NOMO-1 (cell line): ENCODE measurements at regions not wholly inside any gene's neighbourhood (a gene's known extent, or its start where the extent isn't known, plus 50 kb on each side); places are given as distances from the start of the nearest gene placed in this dataset.

Experiments used
- DNase-seq, 2 experiments: peaks; one replicate each; lab custom pipeline; 2025; ENCODE audit not compliant: unreplicated experiment in 2 of 2; lab: John Stamatoyannopoulos, UW

DNA sequence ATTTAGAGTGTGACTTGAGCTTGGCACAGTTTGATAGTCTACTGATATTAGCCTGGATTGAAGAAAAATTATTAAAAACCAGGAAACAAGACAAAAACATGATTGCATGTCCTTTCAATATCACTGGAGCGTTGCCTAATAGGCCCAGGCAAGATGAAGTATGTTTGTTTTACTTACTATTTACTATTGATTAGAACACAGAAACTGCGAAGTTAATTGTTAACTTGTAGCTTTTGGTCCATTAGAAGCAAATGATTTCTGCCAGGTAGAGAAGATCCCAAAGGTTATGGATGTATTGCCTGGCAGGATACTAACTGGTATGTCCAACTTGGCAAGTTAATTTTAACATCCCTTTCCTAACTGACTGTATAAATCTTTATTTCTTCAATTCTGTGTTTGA, 268.9 kb downstream of the ETNK1 start:
- no peak for DNase-seq

GRCh38 chr12:22899184-22899583, 274.2 kb downstream of the ETNK1 start:
- no peak for DNase-seq

- DNase-seq: no peak
Measured at GRCh38 chr12:22900401-22900800, 275.4 kb downstream of the ETNK1 start.

DNA sequence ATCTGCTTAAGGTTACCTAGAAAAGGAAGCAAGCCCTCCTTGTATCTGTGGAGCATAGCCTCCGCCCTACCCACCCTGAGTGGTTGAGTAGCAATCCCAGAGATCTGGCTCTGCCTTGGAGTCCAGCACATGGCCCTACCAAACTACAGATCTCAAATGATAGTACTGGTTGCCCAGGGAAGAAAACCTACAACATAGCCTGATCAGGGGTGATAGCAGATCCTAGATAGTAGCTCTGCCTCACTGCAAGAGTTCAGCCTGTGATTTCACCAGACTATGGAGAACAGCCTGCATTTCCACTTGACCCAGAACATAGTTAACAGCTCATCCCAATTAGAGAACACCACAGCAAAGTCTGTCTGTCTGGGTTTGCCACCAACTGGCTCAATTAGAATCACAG, 279.5 kb downstream of the ETNK1 start:
- no peak for DNase-seq

DNA sequence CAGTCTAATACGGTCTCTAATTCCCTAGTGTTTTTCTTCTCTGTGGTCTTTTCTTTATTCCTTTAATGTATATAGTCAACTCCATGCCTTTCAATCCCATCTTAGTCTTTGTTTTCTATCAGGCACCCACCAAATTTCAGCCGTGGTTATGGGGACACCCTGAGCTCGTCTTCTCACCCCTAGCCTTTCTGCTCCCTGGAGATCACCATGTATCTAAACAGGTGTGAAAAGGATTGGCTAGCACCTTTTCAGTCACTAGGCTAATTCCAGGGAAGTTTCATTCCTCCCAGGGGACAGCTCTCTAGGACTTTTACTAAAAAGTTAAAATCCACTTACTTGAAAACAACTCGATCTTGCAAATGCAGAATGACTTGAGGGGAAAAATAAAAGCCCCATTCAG, 291.3 kb downstream of the ETNK1 start:
- DNase-seq: no peak

GRCh38 chr12:22916815-22917214, 291.8 kb downstream of the ETNK1 start:
- DNase-seq: no peak

GRCh38 chr12:22919883-22920282, 294.9 kb downstream of the ETNK1 start:
- no peak for DNase-seq

- no peak for DNase-seq
Measured at GRCh38 chr12:22923768-22924167, 298.8 kb downstream of the ETNK1 start.

- no peak for DNase-seq
Measured at GRCh38 chr12:22924391-22924790, 299.4 kb downstream of the ETNK1 start.

DNA sequence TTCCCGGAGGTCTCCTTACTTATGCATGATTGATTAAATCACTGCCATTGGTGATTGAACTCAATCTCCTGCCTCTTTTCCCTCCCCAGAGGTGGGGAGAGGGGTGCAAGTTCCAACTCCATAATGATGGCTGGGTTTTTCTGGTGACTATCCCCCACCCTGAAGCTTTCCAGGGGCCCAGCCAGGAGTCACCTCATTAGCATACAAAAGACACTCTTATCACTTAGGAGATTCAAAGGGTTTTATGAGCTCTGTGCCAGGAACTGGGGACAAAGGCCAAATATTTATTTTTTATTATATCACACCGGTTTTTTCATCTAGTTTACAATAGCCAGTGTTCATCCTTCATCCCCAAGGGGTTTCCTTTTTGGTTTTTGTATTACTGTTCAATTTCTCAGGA, 300.7 kb downstream of the ETNK1 start:
- no peak for DNase-seq

- DNase-seq: no peak
Measured at GRCh38 chr12:22932431-22932830, 307.5 kb downstream of the ETNK1 start.

GRCh38 chr12:22935090-22935489, 310.1 kb downstream of the ETNK1 start:
- peak in 1 of 2 experiments; percentile 13 for DNase-seq

GRCh38 chr12:22935501-22935900, 310.5 kb downstream of the ETNK1 start:
- DNase-seq: peak in 1 of 2 experiments; percentile 9

- DNase-seq: no peak
Measured at GRCh38 chr12:22938323-22938722, 313.4 kb downstream of the ETNK1 start.

DNA sequence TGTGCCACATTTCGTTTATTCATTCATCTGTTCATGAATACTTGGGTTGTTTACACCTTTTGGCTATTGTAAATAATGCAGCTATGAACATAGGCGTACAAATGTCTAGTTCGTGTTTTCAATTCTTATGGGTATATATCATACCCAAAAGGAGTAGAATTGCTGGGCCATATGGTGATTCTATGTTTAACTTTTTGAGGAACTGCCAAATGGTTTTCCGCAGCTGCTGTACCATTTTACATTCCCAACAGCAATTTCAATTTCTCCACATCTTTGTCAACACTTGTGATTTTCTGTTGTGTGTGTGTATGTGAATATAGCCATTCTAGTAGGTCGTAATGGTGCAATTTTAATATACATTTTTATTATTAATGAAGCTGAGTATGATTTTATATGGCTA, 326.2 kb downstream of the ETNK1 start:
- no peak for DNase-seq

- DNase-seq: no peak
Measured at GRCh38 chr12:22956690-22957089, 331.7 kb downstream of the ETNK1 start.

DNA sequence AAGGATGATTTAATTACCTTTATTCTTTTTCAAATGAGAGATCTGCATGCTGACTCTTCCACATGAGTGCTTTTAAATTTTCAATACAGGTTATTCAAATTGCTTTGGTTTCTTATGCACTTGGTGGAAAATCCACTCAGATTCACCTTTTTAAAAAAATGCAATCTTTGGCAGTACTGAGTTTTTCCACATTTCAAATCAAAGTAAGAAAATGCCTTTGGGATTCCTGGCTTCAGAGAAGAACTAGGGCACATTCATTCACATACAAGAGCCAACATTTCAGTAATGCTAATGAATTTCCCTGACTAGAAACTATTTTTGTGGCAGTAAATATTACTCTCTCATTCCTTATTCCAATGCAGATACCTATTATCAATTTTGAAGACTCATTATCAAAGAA, 342.2 kb downstream of the ETNK1 start:
- no peak for DNase-seq

DNA sequence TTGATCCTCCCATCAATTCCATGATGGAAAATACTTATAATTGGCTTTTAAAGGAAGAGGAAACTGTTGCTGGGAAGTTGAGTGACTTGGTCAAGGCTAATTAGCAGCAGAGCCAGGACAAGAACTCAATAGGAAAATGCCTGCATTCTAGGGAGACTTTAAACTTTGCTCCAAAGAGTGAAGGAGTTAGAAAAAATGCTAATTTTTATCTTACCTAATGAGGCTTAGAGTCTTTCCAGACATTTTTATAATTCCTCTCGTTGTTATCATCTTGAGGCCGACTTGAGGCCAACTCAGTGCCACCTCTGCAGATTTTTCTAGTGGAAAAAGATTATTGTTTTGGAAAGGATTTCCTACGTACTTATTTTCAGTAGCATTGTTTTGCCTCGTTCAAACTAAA, 344.6 kb downstream of the ETNK1 start:
- no peak for DNase-seq

- no peak for DNase-seq
Measured at GRCh38 chr12:22971247-22971646, 346.3 kb downstream of the ETNK1 start.

DNA sequence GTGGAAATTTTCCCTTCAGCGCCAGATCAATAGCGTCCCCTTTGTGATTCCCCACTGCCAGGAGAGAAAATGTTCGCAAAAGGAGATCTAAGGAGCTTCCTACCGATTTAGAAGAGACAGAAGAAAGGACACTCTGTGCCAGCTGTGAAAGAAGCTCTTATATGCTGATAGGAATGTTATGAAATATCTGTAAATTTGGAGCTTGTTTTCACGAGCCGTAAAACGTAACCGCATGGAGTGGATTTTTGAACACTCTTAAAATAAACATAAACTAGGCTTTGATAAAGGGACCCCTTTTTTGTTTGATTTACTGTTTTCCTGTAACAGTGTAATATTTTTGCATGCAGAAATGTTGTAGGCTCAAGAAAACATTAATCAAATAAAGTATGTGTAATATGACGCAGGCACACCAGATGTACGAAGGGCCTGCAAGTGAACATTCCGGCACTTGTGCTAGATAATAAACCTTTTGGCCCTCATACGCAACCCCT, 346.8 kb downstream of the ETNK1 start:
- DNase-seq: no peak

- no peak for DNase-seq
Measured at GRCh38 chr12:22974865-22975264, 349.9 kb downstream of the ETNK1 start.

GRCh38 chr12:22978962-22979361, 354.0 kb downstream of the ETNK1 start:
- no peak for DNase-seq

DNA sequence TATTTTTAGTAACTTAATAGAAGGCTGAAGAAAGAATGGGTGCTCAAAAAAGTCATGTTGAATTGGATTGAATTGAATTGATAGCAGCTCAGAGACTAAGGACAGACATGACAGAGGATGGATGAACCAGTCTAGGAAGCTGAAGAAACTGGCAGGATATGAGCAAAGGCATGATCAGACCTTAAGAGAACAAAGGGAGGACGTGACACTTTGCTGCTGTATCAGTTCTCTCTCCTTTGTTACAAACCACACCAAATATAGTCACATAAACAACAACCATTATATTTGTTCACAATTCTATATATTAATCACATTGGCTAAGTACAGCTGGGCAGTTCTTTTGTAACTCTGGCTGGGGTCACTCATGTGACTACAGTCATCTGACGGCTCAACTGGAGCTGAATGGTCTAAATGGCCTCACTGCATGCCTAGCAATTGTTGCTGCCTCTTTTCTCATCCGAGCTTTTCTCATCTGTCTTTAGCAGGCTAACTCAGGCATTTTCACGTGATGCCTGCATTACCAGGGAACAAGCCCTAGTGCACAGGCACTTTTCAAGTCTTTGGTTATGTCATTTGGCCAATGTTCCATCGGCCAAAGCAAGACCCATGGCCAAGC, 355.0 kb downstream of the ETNK1 start:
- DNase-seq: no peak
